GM21447 (cell line): ENCODE measurements at regions not wholly inside any gene's neighbourhood (a gene's known extent, or its start where the extent isn't known, plus 50 kb on each side); places are given as distances from the start of the nearest gene placed in this dataset.

Experiments
- ATAC-seq: cut with Tn5 transposase; IDR thresholded peaks from one replicate; pipeline ENCODE4 v1.9.1; 2021; ENCODE audit not compliant: unreplicated experiment

DNA sequence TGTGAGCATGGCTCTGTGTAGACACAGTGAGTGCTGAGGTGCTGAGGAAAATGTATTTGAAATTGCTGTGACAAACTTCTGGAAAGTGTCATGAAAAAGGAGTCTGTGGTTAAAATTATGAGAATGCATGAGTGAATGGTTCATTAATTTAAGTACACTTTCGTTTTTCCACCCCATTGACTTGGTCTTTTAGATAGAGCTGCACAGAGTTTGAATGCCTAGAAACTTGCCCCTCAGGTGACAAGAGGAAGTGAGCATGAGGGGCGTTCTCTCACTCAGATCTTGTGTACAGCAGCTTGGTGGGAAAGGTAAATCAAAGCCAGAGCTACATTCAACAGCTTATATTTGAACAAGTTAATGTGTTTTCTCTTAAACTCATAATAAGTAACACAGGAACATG, 296.8 kb downstream of the WDR72 start:
- no peak for ATAC-seq

DNA sequence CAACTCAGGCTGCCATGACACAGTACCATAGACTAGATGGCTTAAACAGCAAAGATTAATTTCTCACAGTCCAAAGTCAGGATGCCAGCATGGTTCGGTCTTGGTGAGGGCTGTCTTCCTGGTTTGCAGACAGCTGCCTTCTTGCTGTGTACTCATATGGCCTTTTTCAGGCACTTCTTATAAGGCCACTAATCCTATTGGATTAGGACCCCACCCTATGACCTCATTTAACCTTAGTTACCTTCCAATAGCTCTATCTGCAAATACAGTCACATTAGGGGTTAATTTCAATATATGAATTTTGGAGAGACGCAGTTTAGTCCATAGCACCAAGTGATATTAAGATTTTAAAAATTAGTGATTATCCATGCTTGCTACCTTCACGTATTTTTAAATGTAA, 297.8 kb downstream of the WDR72 start:
- ATAC-seq: no peak

DNA sequence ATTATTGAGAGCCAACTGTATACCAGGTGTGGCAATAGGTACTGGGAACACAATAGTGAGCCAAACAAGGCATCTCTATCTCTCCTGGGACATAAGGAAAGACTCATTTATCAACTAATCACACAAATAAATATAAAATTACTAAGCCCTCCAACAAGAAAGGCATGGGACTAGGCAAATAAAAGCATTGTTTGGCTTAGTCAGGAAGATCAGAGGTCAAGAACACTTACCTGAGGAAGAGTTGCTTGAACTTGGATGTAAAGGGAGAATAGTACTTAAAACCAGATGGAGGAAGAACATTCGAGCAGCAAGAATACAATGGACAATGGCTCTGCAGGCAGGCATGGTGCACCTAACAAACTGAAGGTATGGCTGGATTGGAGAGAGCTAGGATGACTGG, 300.7 kb downstream of the WDR72 start:
- no peak for ATAC-seq

DNA sequence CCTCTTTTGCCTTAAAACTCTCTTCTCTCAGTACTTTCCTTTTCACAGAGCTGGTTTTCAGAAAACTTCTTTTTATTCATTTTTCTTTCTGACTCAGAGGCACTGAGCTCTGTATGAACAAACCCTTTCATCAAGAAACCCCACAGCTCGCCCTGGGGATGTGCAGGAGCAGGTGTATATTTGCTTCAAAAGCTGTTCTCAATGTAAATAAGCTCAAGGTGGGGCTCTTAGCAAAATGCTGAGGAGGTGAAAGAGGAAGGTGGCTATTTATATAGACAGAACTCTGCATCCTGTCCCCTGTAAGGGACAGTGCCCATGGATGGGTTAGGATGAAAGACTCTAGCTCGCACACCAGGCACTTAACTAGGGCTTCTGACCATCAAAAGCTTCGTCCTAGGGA, 302.0 kb downstream of the WDR72 start:
- ATAC-seq: no peak

DNA sequence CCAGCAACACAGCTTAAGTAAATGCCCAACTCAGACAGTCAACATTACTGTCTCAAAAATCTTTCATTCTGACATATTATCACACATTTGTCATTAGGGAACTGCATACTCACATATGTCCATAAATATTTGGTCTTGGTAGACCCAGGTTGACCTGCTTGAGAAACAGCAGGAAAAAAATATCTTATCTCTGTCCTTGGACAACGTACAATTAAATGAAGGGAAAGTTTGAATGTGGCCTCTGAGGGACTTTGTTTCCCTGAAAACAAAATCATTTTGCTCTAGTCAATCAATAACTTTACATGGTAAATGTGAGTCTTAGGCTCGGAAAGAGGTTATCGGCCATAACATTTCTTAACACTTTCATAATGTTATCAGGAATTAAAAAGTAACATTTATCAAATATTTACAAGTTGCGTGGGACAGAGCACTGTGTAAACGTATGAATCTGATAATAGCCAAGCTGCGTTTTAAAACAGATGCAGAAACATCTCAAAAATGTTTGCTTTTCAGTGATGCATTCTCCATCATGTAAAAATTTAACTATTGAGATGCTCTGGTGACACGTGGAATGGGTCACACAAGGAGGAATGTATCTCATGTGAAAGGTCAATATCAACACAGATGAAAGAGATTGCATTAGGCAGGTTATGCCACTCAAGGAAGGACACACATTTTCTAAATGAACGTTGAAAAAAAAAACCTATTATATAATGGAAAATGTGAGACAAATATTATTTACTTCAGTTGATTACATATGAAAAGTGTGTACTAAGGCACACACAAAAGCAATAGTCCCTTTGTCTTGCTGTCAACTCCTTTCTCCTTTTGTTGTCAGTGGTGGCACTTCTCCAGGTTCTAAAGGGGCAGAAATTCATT, 304.4 kb downstream of the WDR72 start:
- no peak for ATAC-seq

DNA sequence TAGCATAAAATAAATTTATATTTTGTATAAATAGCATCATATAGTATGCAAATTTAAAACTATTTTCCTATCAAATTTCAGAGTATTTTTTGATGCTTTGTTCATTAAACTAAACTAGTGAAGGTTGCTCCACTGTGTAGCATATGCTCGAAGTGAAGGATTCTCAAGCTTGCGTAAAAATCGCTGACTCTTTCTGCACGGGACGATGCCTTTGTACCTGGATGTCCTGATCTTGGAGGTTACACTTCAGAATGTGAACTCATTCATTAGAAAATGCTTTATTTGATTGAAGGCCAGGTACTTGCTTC, 305.0 kb downstream of the WDR72 start:
- no peak for ATAC-seq

DNA sequence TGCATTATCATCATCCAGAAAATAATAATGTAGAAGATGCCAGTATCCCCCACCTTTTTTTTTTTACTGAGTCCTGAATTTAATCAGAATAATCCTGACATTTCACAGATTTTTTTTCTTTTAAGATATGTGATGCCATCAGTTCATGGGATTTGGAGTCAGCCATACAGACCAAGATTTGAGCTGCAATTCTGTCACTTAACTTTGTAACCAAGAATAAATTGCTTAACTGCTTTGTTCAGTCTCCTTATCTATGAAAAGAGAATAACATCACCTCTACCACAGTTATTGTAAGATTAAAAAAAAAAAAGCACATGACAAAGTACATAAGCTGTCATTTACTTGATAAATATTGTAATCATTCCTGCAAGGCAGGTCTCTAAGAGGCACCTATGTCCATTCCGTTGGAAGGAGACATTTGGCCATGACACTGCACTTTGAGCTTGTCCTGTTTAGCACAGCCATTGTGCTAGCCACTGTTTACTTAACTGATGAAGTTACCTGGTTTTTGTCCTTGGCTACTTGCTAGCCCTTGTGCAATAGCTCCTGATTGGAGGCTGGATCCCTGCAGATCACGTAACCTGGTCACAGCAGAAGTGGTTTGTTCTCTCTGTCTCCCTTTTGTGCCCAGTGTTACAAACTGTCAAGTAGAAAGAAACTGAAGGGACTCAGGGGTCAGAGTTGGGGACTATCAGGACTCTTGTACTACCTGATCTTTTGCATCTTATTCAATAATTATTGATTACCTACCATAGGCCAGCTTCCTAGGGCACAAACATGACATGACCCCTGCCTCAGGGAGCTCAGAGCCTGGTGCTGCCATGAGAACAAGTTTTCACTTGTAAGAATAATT, 306.0 kb downstream of the WDR72 start:
- ATAC-seq: no peak

DNA sequence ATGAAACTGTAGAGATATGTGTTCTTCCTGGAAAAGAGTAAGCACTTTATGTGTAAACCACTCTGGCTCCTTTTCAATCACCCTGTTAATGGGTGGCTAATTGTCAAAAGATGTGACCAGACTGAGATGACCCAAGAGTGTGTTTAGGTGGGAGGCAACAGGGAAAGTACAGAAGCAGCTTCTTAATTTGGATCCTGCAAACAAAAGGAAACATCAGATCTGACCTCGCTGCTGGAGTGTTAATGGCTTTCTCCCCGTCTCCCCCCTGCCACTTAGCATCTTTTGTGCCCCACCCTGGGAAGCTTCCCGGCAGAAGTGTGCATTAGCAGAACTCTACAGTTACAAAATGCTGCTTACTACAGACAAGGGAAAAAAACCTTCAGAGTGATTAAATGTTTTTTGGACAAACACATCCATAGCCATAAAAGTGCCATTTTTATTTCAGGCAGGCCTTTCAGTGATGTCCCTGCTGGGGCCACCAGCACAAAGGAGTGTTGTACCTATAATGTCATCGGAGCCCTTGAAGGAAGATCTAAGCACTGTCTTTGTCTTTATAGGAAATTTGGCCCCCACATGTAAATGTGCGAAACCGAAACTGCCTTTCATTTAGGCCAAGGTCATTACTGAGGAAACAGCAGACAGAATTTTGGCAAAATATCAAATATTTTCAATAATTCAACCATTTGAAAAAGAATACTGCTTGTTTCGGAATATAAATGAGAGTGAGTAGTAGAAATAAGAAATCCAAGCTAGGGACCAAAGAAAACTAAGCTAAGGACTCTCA, 311.0 kb downstream of the WDR72 start:
- ATAC-seq: no peak

DNA sequence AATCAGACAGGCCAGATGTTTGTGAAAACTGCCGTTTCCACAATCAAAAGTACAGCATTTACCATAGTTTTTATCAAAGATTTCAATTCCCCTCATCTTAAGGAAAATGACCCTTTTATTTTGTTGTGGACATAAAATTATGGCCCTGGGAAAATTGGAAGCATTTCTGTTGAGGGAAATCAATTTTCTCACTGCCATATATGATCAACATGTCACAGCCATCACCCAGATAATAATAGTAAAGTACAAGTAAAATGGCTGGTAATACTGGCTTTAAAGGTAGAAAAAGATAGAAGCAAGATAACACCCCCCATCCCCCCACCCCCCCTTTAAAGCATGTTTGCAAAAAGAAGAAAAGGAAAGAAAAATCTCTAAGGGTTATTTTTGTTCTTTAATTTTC, 311.7 kb downstream of the WDR72 start:
- no peak for ATAC-seq

DNA sequence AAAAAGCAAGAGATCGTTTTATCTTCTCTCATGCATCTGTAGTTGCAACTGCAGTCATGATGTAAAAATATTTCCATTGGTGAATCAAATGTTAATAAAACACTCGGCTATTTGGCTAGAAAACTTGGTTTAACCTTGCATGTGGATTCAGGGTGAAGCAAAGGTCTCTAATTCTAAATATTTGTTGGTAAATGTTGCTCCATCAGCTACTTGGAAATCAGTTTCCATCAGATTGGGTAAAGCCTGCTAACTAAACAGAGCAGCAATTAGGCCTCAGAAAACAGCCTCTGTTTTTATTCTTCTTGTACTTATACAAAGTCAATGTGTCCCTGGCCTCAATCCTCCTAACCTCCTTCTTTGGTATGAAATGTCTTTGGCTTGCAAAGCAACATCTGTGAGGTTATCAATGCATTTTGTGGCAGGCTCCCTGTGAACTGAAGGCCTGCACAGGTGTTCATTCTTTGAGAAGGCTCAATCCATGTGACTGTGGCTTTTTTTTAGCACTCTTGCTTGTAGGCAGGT, 312.3 kb downstream of the WDR72 start:
- no peak for ATAC-seq

DNA sequence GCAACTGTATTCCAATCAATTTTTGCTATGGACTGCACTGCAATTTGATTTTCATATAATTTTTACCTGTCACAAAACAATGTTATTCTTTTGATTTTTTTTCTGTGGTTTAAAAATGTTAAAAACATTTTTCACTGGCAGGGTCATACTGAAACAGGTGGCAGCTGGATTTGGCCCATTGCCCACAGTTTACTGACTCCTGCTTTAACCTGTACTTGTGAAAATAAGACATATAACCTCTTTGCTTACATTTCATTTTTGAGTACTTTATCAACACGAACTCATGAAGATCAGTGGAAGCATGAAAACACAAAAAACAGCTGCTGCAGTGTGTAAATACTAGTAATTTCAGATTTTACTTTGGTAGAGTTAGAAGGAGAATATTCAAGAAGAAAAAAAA, 313.1 kb downstream of the WDR72 start:
- ATAC-seq: no peak

DNA sequence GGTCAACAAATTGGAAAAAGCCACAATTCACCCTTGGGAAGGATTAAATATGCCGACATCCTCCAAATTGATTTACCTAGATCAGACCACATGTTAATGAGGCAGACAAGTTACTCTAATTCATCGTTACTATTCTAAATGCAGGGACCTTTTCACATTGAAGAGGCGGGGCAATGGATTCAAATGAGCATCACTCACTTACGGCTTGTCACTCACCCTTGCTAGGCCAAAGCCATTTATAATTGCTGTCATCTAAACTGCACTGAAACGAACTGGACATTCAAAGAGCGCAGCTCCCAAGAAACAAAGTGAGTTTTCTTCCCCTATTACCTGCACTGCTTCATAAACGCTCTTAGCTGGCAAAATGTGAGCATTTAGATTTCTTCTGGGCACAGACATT, 313.9 kb downstream of the WDR72 start:
- no peak for ATAC-seq

DNA sequence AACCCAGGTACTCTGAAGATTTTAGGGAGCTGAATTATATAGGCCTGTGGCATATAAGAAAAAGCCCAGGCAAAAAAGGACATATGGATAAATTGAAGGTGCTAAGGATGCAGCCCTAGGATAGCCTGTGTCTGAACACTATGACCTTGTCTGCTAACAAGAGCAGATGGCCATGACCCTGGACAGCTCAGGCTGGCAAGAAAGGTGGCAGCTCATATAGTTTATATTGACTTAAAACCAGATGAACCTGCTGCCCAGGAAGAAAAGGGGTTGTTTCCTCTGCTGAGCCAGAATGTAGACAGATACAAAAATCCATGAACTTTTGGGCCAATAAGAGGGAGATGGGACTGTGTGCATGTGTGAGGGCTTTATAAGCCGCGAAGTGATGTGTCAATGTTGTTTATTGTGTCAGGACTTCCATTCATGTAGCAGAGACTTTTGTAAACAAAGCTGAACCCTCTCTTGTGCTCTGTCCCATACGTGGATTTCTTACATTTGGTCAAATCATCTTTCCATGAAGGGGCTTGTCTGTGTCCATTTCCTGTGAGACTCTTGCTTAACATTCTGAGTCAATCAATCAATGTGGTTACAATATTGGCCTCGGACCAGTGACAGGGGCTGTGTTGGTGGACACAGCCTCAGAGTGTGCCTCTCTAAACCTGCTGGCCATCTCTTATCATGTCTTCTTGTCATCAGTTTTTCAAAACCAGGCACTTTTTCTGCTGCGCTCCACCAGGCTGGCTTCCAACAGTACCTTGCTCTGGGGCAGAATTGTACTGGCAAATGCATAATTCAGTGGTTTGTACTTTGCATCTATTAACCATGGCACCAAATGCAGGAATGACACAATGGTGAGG, 321.2 kb downstream of the WDR72 start:
- ATAC-seq: no peak

DNA sequence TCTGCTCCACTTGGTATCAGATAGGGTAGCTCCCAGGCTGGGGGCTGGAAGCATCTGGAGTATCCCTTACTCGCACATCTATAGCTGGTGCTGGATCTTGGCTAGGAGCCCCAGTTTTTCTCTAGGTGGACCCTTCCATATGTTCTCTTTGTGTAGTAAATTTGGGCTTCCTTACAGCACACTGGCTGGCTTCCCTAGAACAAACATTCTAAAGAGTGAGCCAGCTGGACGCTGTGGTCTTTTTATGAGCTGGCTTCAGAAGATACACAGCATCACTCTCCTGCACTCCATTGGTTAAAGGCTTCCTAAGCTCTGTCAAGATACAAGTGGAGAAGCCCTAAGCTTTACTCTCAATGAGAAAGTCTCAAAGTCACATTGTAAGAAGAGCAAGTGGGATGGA, 322.1 kb downstream of the WDR72 start:
- no peak for ATAC-seq

DNA sequence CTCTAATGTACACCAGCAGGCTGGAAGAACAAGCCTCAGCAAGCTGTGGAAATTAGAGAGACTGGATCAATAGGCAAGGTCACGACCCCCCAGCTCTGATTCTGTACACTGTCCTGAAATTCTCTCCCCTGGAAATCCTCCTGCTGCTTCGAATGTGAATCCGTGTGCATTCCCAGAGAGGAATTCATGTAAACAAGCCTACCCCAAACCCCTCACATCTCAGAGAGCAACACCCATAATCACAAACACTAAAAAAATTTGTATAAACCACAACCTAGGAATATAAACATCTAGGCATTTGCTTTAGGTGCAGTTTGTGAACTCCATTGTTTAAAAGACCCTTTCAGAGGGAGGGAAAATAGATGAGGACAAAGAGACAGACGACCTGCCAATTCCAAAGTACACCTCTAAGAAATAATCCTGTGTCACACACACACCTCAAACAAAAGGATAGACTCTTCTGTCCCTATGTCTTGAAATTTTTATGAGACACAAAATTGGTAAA, 325.2 kb downstream of the WDR72 start:
- no peak for ATAC-seq

DNA sequence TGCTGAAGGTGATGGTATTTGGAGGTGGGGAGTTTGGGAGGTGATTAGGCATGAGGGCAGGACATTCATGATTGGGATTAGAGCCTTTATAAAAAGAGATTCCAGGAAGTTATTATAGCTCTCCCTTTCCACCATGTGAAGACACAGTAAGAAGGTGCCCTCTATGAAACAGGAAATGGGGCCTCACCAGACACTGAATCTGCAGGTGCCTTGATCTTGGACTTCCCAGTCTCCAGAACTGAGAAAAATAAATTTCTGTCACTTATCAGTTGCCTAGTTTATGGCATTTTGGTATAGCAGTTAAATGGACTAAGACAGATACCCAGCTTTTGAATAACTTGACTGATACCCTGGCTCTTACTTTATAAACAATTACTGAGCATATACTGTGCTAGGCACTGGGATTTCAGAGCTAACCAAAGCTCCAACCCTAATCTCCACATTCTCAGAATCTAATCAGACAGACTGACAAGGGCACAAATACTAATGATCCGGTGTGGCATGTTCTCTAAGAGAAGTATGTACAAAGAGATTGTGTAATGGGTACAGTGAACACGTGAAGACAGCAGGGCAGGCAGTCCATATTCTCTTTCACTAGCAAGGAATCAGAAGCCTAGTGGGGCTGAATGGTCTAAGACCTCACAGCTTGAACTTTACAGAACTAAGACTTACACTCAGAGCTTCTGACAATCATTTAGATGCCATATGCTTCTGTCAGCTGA, 343.1 kb downstream of the WDR72 start:
- no peak for ATAC-seq

DNA sequence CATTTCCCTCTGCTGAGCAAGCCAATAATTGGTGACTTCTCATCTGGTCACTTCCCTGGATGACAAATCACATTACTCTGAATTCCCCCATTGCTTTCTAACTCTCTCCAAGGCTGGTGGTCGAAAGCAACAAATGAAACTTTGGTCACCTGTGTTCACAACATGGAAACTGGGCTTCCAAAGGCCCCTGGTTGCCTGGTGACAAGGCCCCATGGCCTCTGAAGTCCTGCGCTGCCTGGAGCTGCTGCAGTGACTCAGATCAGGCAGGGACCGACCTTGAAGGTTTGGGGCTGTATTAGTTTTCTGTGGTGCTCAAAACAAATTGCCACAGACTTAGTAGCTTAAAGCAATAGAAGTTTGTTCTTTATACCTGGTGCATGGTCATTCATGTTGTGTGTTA, 345.3 kb downstream of the WDR72 start:
- no peak for ATAC-seq

DNA sequence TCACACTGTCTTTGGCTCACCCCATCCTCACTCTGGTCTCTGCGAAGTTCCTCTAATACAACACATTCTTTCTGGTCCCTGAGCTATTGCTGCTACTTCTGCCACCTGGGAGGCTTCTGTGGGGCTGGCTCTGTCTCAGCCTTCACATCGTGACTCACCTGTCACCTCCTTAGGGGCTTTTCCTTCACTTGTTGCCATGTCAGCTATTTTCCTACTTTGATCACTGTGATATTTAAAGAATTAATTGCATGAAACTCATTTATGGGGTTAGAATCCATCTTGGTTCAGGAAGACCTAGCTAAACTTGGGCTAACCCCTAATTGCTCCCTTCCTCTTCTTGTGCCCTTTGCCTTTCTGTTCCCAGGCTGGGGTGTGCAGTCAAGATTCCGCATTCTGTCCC, 346.9 kb downstream of the WDR72 start:
- ATAC-seq: no peak

DNA sequence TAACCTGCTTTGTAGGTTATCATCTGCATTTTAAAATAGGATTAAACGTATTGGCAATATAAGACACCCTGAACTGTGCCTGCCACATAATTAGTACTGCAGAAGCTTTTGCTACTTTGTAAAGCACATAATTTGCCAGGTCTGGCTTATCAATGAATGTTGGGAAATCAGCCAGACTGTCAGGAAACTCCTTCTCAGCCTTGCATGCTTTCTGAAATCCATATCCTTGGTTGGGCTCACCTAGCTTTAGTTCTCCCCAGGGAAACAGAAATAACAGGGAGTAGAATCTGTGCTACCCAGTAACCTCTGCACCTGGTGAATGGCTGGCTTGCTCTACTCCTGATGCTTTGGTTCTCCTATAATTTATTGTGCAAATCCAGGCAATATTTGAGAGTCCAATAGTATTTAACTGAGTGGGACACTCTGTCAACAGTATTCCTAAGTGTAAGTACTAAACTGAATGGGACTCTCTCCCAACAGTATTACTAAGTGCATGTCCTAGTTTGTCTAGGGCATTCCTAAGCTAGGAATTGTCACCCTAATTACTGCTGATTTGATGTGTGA, 354.5 kb downstream of the WDR72 start:
- no peak for ATAC-seq
